Suppressor macrophage (primary cell): ENCODE measurements at regions not wholly inside any gene's neighbourhood (a gene's known extent, or its start where the extent isn't known, plus 50 kb on each side); places are given as distances from the start of the nearest gene placed in this dataset.

Experiments used
- DNase-seq, 4 experiments: peaks; one replicate each; pipeline ENCODE4 v3.0.0-alpha.2; 2020 to 2022

- DNase-seq, result no peak
Observed at GRCh38 chr17:79242393-79242792, 167.8 kb downstream of the ENGASE start.

GRCh38 chr17:79241616-79242015 is 167.0 kb downstream of the ENGASE start:
- no peak for DNase-seq

GRCh38 chr17:79239205-79239604 is 164.6 kb downstream of the ENGASE start:
- no peak for DNase-seq

DNA sequence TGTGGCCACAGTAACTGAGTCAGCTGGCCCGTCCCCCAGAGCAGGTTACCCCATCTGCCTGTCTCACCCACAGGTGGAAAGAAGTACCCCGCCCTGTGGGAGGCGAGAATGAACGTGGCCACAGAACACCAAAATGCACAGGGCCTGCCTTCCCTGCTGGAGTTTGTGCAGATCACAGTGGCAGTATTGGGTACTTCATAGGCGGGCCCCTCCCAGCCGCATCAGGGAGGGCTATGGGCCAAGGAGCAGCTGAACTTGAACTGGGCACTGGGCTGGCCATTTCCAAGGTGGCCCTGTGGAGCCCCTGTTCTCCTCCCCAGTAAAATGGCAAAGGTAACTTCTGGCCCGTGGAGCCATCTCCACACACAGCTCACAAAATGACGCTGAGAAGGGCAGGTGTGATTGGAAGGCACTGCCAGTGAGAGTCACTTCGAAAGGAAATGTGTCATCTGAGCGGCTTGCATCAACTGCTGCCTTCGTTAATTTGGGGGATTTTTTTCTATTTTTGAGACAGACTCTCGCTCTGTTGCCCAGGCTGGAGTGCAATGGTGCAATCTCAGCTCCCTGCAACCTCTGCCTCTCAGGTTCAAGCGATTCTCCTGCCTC is 162.9 kb downstream of the ENGASE start:
- DNase-seq, result no peak

DNA sequence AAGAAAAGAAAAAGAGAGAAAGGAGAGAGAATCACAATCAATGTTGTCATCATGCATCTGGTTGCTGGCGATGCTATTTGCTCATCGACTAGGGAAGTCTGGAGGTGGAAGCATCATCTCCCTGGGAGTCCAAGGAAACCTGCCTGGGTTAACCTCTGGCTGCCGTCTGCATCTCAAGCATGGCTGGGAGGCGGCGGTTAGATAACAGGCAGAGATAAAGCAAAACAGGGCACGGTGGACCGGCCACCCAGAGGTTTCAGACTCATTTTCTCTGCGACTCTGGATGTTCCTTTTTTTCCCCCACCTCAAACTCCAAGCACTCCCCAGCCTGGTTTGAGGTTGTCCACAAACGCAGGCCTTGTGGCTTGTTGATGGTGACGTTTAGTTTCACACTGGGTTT is 161.2 kb downstream of the ENGASE start:
- no peak for DNase-seq

GRCh38 chr17:79233916-79234551 is 159.4 kb downstream of the ENGASE start:
- no peak for DNase-seq

DNA sequence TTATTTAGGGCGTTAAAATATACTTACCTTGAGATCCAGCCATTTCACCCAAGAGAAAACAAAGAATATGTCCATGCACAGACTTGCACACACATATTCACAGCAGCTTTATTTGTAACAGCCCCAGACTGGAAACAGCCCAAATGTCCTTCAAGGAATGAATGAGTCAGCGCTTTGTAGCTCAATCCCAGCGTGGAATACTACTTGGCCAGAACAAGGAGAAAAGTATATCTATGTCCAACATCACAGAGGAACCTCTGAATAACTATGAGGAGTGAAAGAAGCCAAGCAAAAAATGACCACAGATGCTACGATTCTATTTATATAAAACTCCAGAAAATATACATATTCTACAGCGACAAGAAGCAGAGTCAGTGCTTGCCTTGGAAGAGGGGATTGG is 158.3 kb downstream of the ENGASE start:
- DNase-seq, result no peak

- no peak for DNase-seq
Observed at GRCh38 chr17:79231766-79232287, 157.2 kb downstream of the ENGASE start.

GRCh38 chr17:79230576-79230975 is 156.0 kb downstream of the ENGASE start:
- no peak for DNase-seq

- DNase-seq, result no peak
Observed at GRCh38 chr17:79226037-79226436, 151.4 kb downstream of the ENGASE start.

DNA sequence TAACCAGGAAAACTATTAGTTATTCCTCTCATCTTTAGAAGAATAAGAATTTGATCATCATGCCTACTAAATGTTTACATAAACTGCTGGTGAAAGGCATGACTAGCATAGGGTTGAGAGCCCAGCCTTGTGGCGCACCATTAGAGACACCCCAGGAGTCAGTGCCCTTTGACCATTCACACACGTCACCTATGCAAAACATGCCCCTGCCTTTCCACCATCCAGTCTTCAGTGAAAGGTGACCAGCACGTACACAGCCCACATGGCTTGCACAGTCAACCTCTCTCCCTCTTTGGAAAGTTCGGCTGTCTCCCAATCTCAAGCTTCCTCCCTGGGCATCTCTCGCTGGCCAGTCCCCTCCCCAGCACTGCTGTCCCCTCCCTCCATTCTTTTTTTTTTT is 150.3 kb downstream of the ENGASE start:
- DNase-seq, result no peak

DNA sequence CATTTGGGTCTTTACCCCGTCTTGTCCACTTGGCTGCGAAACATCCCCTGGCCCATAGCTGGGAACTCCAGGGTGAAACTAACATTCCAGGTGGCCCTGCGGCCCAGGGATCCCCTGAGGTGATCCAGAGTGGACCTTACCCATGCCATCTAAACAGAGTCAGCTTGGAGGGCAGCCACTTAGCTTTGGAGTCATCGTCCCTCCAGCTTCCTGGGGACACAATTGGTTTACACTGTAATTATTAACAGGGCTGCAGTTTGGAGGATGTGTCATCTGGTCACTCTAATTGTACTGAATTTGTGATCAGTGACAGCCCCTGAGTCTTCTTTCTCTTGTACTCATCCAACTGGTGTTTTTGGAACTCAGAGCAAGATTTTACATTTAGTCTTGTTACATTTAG is 149.9 kb downstream of the ENGASE start:
- DNase-seq, result no peak

DNA sequence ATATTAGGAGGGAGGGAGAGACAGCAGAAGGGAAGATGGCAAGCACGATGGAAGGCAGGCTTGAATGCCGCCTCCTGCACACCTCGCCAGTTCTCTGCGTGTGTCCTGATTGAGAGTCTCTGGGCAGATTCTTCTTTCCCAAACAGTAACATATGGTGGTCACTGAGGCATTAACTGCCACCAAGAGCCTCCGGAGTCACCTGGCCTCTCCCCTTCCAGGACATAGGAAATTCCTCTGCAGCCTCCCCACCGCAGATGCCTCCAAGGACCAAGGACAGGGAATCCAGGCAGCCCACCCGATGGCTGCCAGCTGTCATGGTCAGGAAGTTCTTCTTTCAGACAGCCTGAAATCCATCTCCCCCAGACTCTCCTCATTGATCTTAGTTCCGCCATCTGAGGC is 149.3 kb downstream of the ENGASE start:
- no peak for DNase-seq

GRCh38 chr17:79223471-79223870 is 148.8 kb downstream of the ENGASE start:
- no peak for DNase-seq

- DNase-seq, result no peak
Observed at GRCh38 chr17:79221597-79221996, 147.0 kb downstream of the ENGASE start.

DNA sequence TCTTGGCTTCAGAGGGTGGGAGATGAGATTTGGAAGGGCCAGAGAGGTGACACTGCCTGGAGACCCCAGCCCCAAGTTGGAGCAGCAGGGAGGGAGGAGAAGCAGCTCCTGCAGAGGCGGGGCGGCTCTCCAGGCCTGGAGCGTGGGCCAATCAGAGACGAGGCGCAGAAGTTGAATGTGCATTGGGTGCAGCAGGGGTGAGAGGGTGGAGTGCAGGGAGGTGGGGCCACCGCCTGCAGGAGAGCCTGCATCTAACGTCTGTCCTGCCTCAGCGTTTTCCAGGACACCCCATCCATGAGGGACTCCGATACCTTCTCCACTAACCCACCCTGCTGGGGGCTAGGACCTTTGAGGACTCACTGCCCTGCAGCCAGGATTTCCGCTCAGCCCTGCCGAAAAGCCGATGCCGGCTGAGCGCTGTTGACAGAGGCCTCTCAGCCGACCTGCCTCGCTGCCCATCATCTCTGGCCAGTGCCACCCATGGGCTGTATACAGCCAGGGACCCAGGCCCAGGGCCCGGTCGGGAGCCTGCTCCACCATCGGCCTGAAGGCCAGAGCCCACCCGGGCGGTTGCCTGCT is 146.2 kb downstream of the ENGASE start:
- DNase-seq, result no peak

DNA sequence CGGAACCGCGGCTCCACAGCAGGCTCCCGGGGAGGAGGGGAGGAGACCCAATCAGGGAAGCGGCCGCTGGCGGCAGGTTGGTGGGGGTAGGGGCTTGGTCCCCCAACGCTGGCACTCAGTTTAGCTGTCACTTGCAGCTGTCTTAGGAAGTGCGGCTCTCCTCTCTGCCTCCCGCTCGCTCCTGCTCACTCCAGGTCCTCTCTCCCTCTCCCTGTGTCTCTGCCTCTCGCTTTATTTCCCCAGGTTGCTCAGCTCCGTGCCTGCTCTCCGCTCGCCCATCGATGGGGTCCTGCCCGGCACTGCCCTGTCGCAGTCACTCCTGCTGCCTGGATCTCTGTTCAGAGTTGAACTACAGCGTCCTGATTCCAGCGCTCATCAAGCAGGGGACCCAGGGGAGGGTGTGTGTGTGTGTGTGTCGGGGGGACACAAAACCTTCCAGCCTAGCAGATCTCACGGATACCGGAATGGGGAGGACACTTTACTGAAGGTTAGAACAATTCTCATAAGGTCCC is 145.6 kb downstream of the ENGASE start:
- no peak for DNase-seq

DNA sequence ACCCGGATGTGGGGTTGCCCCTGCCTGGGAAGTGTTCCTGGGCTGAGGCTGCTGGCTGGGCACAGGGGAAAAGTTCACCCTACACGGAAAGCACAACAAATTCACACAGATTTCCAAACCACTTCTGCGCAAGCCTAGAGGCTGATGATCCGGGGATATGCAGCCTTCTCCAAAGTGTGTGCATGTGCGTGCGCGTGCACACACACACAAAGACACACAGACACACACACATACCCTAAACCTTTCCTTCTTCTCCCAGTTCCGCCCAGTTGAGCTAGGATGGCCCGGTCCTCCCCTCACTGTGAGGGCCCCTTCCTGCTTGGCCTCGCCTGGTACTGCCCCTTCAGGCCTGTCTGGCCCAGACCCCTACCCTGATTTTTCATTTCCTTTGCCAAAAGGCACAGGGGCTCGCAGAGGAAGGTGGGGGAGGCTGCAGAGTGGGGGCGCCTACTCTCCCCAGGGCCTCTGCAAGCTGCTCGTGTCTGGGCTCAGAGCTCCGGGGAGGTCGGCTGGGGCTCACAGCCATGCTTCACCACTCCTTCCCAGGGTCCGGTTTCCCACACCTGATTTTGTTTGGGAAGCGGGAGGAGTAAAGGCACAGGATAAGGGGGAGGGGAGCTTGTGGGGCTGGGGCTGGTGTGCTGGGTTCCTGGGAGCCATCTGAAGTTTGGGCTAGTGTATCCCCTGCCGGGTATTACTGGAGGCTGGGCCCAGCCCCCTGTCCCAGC is 144.7 kb downstream of the ENGASE start:
- no peak for DNase-seq

- DNase-seq, result no peak
Observed at GRCh38 chr17:79218825-79219200, 144.2 kb downstream of the ENGASE start.

- no peak for DNase-seq
Observed at GRCh38 chr17:79218175-79218824, 143.7 kb downstream of the ENGASE start.

DNA sequence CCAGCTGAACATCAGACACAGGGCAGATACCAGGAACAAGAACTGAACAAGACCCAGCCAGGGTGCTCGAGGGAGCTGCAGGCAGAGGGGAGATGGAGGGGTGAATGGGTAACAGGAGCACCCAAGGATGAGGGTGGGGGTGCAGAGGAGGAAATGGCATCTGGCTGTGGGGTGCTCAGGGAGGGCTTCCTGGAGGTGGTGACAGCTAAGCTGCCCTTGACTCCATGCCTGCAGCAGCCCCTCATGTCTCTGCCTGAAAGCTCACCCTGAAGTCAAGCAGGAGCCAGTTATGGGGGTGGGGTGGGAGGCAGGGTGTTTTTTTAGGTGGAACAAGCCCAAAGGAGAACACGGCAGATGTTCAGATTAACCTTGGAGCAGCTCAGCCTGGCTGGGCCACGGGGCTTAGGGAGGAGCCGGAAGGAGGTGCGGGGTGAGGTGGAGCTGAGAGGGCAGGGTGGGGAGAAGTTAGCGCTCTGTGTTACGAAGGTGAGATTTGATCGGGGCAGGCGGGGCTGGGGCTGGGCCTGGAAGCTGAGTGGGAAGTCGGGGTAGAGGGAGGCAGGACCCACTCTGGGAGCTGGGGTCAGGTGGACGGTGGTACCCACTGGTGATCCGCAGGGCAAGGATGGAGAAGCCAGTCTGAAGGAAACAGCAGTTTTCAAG is 143.0 kb downstream of the ENGASE start:
- no peak for DNase-seq

DNA sequence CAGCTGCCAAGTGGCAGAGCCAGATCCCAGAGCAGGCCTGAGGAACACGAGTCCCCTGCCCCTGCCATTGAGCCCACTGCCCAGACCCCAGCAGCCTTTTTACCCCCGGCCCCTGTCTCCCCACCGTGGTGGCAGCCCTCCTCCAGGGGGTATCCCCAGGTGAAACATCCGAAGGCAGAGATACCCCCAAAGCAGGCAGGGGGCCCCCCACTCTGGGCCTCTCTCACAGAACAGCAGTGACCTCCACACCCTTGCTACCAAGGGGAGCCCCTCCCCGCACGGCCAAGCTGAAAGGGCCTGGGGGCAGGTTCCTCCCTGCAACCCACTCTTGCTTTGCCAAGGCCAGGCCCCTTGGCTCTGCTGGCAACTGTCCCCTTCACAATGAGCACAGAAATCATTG is 142.2 kb downstream of the ENGASE start:
- DNase-seq, result no peak
